SK-N-SH treated with all-trans-retinoic acid at 6 μM for 48 hours (cell line): ENCODE measurements at regions not wholly inside any gene's neighbourhood (a gene's known extent, or its start where the extent isn't known, plus 50 kb on each side); places are given as distances from the start of the nearest gene placed in this dataset.

Experiments used
- CSRNP3 ChIP-seq: fragments of 250-450 bp; sonication (Bioruptor Pico); IDR thresholded peaks from 2 replicates; pipeline ENCODE4 v1.5.1; 2021; ENCODE audit warnings: mild to moderate bottlenecking, moderate library complexity
- PATZ1 ChIP-seq: fragments of 250-450 bp; sonication (Bioruptor Pico); IDR thresholded peaks from 2 replicates; pipeline ENCODE4 v1.8.0; 2020; ENCODE audit warnings: mild to moderate bottlenecking, moderate library complexity, borderline replicate concordance
- RARB ChIP-seq: fragments of 250-450 bp; sonication (Bioruptor Pico); IDR thresholded peaks from 2 replicates; pipeline ENCODE4 v1.8.0; 2021; ENCODE audit warnings: mild to moderate bottlenecking, moderate library complexity
- ZFP30 ChIP-seq: fragments of 450-650 bp; formaldehyde crosslinking; IDR thresholded peaks from 2 replicates; pipeline ENCODE4 v1.5.0; 2022; ENCODE audit warnings: mild to moderate bottlenecking, moderate library complexity
- ZNF565 ChIP-seq: fragments of 450-650 bp; formaldehyde crosslinking; conservative IDR thresholded peaks from 2 replicates; pipeline ENCODE4 v1.5.0; 2020; ENCODE audit warnings: low read depth, mild to moderate bottlenecking, moderate library complexity

GRCh38 chr2:52501715-52502475 lies 1265.7 kb upstream of the CHAC2 start:
- TF ChIP-seq PATZ1 (CRISPR knock-in tag), result no peak
- no peak for TF ChIP-seq ZNF565
- no peak for TF ChIP-seq ZFP30
- TF ChIP-seq RARB, result no peak
- TF ChIP-seq CSRNP3 (CRISPR knock-in tag), result no peak
